ENCODE measurements at regions not wholly inside any gene's neighbourhood (a gene's known extent, or its start where the extent isn't known, plus 50 kb on each side); places are given as distances from the start of the nearest gene placed in this dataset.

DNA sequence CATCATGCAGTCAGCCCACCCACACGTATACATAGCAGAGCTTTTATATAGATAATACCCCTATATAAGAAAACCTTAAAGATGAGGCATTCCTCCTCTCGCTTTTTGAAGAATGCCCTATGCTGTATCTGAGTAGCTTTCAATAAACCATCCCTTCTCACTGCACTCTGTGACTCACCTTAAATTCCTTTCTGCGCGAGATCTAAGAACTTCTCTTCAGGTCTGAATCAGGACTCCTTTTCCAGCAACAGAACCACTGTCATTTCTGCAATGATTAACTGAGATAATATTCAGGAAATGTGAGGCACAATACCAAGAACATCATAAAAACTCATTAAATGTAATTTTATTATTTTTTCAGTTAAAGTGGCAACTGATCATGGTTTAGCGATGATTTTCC is 76.4 kb upstream of the DCLK2 start (continued):
- TF ChIP-seq, protein P1, sequence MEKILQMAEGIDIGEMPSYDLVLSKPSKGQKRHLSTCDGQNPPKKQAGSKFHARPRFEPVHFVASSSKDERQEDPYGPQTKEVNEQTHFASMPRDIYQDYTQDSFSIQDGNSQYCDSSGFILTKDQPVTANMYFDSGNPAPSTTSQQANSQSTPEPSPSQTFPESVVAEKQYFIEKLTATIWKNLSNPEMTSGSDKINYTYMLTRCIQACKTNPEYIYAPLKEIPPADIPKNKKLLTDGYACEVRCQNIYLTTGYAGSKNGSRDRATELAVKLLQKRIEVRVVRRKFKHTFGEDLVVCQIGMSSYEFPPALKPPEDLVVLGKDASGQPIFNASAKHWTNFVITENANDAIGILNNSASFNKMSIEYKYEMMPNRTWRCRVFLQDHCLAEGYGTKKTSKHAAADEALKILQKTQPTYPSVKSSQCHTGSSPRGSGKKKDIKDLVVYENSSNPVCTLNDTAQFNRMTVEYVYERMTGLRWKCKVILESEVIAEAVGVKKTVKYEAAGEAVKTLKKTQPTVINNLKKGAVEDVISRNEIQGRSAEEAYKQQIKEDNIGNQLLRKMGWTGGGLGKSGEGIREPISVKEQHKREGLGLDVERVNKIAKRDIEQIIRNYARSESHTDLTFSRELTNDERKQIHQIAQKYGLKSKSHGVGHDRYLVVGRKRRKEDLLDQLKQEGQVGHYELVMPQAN (conservative IDR thresholded peaks at IDR 0.05): no peak
- TF ChIP-seq FOS (IDR thresholded peaks at IDR 0.05; ENCODE audit: borderline replicate concordance, extremely low read depth, insufficient read length) (no peak), ZZZ3 (IDR thresholded peaks at IDR 0.05; ENCODE audit: control insufficient read depth, insufficient read length, low read depth) (no peak), MEF2A (IDR thresholded peaks at IDR 0.05; ENCODE audit: insufficient read depth, low read depth, low read length) (no peak), MYB (IDR thresholded peaks at IDR 0.05; ENCODE audit: borderline replicate concordance, low read depth, low read length) (no peak)
- TF ChIP-seq, protein P2, sequence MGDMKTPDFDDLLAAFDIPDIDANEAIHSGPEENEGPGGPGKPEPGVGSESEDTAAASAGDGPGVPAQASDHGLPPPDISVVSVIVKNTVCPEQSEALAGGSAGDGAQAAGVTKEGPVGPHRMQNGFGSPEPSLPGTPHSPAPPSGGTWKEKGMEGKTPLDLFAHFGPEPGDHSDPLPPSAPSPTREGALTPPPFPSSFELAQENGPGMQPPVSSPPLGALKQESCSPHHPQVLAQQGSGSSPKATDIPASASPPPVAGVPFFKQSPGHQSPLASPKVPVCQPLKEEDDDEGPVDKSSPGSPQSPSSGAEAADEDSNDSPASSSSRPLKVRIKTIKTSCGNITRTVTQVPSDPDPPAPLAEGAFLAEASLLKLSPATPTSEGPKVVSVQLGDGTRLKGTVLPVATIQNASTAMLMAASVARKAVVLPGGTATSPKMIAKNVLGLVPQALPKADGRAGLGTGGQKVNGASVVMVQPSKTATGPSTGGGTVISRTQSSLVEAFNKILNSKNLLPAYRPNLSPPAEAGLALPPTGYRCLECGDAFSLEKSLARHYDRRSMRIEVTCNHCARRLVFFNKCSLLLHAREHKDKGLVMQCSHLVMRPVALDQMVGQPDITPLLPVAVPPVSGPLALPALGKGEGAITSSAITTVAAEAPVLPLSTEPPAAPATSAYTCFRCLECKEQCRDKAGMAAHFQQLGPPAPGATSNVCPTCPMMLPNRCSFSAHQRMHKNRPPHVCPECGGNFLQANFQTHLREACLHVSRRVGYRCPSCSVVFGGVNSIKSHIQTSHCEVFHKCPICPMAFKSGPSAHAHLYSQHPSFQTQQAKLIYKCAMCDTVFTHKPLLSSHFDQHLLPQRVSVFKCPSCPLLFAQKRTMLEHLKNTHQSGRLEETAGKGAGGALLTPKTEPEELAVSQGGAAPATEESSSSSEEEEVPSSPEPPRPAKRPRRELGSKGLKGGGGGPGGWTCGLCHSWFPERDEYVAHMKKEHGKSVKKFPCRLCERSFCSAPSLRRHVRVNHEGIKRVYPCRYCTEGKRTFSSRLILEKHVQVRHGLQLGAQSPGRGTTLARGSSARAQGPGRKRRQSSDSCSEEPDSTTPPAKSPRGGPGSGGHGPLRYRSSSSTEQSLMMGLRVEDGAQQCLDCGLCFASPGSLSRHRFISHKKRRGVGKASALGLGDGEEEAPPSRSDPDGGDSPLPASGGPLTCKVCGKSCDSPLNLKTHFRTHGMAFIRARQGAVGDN (IDR thresholded peaks at IDR 0.05): no peak

DNA sequence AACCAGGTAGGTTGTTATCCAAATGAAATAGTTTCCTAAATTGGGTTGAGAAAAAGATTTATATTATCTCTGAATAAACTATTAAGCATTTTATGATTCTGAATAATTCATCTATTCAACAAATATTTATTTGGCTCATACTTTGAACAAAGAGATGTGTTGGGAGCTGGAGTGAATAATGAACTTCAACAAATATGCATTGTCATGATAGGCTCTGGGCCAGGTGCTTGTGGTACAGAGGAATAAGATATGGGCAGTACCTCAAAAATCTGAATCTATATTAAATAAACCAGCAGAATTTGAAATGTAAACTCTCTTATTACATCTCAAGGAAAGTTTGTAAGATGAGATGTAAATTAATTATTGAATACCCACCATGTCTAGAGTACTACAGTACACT is 75.7 kb upstream of the DCLK2 start:
- Histone ChIP-seq H3K27ac (ENCODE audit: control insufficient read depth, insufficient read depth) (no peak overlapping the region), H3K27me3 (replicated peaks in 1 of 2; ENCODE audit: control insufficient read depth in 2 of 2, insufficient read depth in 2 of 2, low read length in 1 of 2) (peaks cover 0 to 4% of the 10 kb centered on the region in 2 experiments; a peak in 1 of 4 replicates), H3K4me3 (no peak overlapping the region), H3K4me2 (ENCODE audit: control insufficient read depth, insufficient read depth) (no peak overlapping the region), H4K20me1 (ENCODE audit: control insufficient read depth, insufficient read depth) (no peaks in the 10 kb centered on the region), H3K9me3 (replicated peaks; ENCODE audit: control insufficient read depth, insufficient read depth, low read length) (no peaks in the 10 kb centered on the region), H2AFZ (ENCODE audit: control insufficient read depth, low read depth, low read length) (no peak overlapping the region), H3K4me1 (ENCODE audit: control insufficient read depth, insufficient read depth, low read length) (no peaks in the 10 kb centered on the region), H3K9ac (ENCODE audit: control insufficient read depth, insufficient read depth, low read length) (no peak overlapping the region), H3K36me3 (ENCODE audit: control insufficient read depth in 2 of 2, insufficient read depth in 2 of 2, low read length in 1 of 2) (no peaks in the 10 kb centered on the region), H3K79me2 (ENCODE audit: control insufficient read depth, insufficient read depth, low read length) (no peaks in the 10 kb centered on the region)
- ChIA-PET RAD21 (ENCODE audit: unreplicated experiment) (interaction anchor here (1.3 kb wide), 1 partner anchor 241 kb away, joined by 3 read pairs; no protein-coding TSS in a partner anchor), SMC1A (ENCODE audit: uncharacterized antibody, unreplicated experiment) (interaction anchor here (0.8 kb wide), 1 partner anchor 215 kb away, joined by 3 read pairs; no protein-coding TSS in a partner anchor), CTCF (interaction anchor here (1.6 to 3.8 kb wide), 3 partner anchors 21 to 241 kb away, joined by 3 to 20 read pairs (median 13); no protein-coding TSS in a partner anchor), POLR2A (no interaction called here)
- BruUV-seq (replicated peaks): no TSS peak
- FAIRE-seq (no peak), DNase-seq (ENCODE audit: low read depth, low spot score) (no peak), ATAC-seq (no peak)
- intact Hi-C loops (cut with micrococcal nuclease; ENCODE audit: unreplicated experiment) (loop anchor here (5.0 kb wide), 1 partner anchor 865 kb away; no protein-coding TSS in a partner anchor), in situ Hi-C loops (cut with MboI) (no loop called here)
- no peak for TF ChIP-seq RB1 (IDR thresholded peaks at IDR 0.05; ENCODE audit: borderline replicate concordance)
- no peak for TF ChIP-seq JUNB (IDR thresholded peaks at IDR 0.05)
- TF ChIP-seq, protein P1 (conservative IDR thresholded peaks at IDR 0.05): no peak
- TF ChIP-seq CEBPB (IDR thresholded peaks at IDR 0.05; ENCODE audit: borderline replicate concordance in 1 of 2, low read depth in 2 of 2, low read length in 2 of 2): no peak
- no peak for TF ChIP-seq PML (IDR thresholded peaks at IDR 0.05; ENCODE audit: low read length)
- TF ChIP-seq, protein P3, sequence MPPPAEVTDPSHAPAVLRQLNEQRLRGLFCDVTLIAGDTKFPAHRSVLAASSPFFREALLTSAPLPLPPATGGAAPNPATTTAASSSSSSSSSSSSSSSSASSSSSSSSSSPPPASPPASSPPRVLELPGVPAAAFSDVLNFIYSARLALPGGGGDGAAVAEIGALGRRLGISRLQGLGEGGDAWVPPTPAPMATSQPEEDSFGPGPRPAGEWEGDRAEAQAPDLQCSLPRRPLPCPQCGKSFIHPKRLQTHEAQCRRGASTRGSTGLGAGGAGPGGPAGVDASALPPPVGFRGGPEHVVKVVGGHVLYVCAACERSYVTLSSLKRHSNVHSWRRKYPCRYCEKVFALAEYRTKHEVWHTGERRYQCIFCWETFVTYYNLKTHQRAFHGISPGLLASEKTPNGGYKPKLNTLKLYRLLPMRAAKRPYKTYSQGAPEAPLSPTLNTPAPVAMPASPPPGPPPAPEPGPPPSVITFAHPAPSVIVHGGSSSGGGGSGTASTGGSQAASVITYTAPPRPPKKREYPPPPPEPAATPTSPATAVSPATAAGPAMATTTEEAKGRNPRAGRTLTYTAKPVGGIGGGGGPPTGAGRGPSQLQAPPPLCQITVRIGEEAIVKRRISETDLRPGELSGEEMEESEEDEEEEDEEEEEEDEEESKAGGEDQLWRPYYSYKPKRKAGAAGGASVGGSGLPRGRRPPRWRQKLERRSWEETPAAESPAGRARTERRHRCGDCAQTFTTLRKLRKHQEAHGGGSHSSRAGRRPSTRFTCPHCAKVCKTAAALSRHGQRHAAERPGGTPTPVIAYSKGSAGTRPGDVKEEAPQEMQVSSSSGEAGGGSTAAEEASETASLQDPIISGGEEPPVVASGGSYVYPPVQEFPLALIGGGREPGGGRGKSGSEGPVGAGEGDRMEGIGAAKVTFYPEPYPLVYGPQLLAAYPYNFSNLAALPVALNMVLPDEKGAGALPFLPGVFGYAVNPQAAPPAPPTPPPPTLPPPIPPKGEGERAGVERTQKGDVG (CRISPR knock-in tag; IDR thresholded peaks at IDR 0.05): no peak

All from GM12878 (cell line).